Mammary epithelial cell (primary cell): ENCODE measurements at regions not wholly inside any gene's neighbourhood (a gene's known extent, or its start where the extent isn't known, plus 50 kb on each side); places are given as distances from the start of the nearest gene placed in this dataset.

ENCODE experiments used
- CTCF ChIP-seq, 2 donors: IDR thresholded peaks in 1 of 2; conservative IDR thresholded peaks in 1 of 2; 2 replicates each; pipeline ENCODE4 v1.5.1; 2011 to 2012; ENCODE audit warnings: inconsistent platforms in 2 of 2, low read length in 2 of 2, mild to moderate bottlenecking in 2 of 2, control low read depth in 1 of 2, low read depth in 1 of 2; ENCODE audit not compliant: insufficient read depth in 1 of 2; ENCODE audit errors: extremely low read depth in 1 of 2
- EZH2 ChIP-seq: IDR thresholded peaks from 2 replicates; pipeline ENCODE4 v1.6.1; 2012; ENCODE audit warnings: low read length, inconsistent platforms, borderline replicate concordance

GRCh38 chr7:29637374-29637773, 73.7 kb downstream of the PRR15 start:
- TF ChIP-seq CTCF (conservative IDR thresholded peaks at IDR 0.05 in 1 of 2, IDR thresholded peaks at IDR 0.05 in 1 of 2; ENCODE audit: extremely low read depth in 1 of 2, insufficient read depth in 1 of 2, low read depth in 1 of 2, low read length in 2 of 2) (no peak), EZH2 (no peak)
